Stomach smooth muscle (tissue), 2 donors: ENCODE measurements at regions not wholly inside any gene's neighbourhood (a gene's known extent, or its start where the extent isn't known, plus 50 kb on each side); places are given as distances from the start of the nearest gene placed in this dataset.

Source experiments
- H3K27ac ChIP-seq: one replicate; pipeline ENCODE4 v1.7.0; 2013; ENCODE audit warnings: mild to moderate bottlenecking, low read length, inconsistent platforms
- H3K27me3 ChIP-seq, 2 donors: one replicate each; pipeline ENCODE4 v1.7.0; 2013; ENCODE audit warnings: low read length in 2 of 2; ENCODE audit not compliant: insufficient read depth in 2 of 2, control insufficient read depth in 1 of 2
- H3K36me3 ChIP-seq, 2 donors: one replicate each; pipeline ENCODE4 v1.7.0; 2013; ENCODE audit warnings: low read length in 2 of 2; ENCODE audit not compliant: control insufficient read depth in 2 of 2, insufficient read depth in 2 of 2
- H3K4me1 ChIP-seq: one replicate; pipeline ENCODE4 v1.7.0; 2013; ENCODE audit warnings: low read length; ENCODE audit not compliant: control insufficient read depth, insufficient read depth
- H3K4me3 ChIP-seq, 2 donors: one replicate each; pipeline ENCODE4 v1.7.0; 2013; ENCODE audit warnings: low read length in 2 of 2
- H3K9ac ChIP-seq, 2 donors: one replicate each; pipeline ENCODE4 v1.7.0; 2013; ENCODE audit warnings: low read length in 2 of 2, mild to moderate bottlenecking in 1 of 2
- H3K9me3 ChIP-seq, 2 donors: one replicate each; pipeline ENCODE4 v1.7.0; 2013; ENCODE audit warnings: low read length in 2 of 2; ENCODE audit not compliant: control insufficient read depth in 2 of 2
- donor health status: healthy.
- donor health status: Pancreatic carcinoma.

- H3K4me1 ChIP-seq = no peaks in the 10 kb centered on the region
- no peak overlapping the region for H3K27ac ChIP-seq
- H3K9ac ChIP-seq = no peak overlapping the region
- H3K36me3 ChIP-seq = no peaks in the 10 kb centered on the region
- H3K4me3 ChIP-seq = no peak overlapping the region
- H3K27me3 ChIP-seq = peaks cover 0 to 6% of the 10 kb centered on the region in 2 donors
- no peaks in the 10 kb centered on the region for H3K9me3 ChIP-seq
These were observed 354.4 kb downstream of the MYCN start for GRCh38 chr2:16294791-16295190.

GRCh38 chr2:16293871-16294270 is 353.5 kb downstream of the MYCN start:
- no peak overlapping the region for H3K4me3 ChIP-seq
- H3K4me1 ChIP-seq = no peaks in the 10 kb centered on the region
- no peaks in the 10 kb centered on the region for H3K36me3 ChIP-seq
- no peak overlapping the region for H3K27ac ChIP-seq
- H3K9me3 ChIP-seq = no peaks in the 10 kb centered on the region
- H3K9ac ChIP-seq = no peak overlapping the region
- peaks cover 0 to 6% of the 10 kb centered on the region in 2 donors for H3K27me3 ChIP-seq

DNA sequence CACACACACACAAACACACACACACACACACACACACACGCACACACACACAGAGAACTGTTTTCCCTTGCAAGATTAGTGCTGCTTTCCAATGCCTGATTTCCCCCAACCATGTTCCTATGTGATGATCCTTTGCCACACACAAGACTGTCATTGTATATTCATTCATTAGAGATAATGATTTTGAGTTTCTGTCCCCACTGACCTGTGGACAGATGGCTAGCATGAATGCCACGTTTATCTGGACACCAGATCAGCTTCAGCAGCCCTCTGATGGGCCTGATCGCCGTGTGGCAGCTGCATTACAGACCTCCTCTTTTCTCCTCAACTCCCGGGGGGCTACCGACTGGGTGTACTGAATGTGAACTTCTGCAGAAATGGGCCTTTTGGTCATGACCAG is 353.0 kb downstream of the MYCN start:
- Histone ChIP-seq H3K36me3 (no peaks in the 10 kb centered on the region), H3K4me1 (no peaks in the 10 kb centered on the region), H3K4me3 (no peak overlapping the region), H3K27me3 (peaks cover 0 to 6% of the 10 kb centered on the region in 2 donors), H3K27ac (no peak overlapping the region), H3K9me3 (no peaks in the 10 kb centered on the region), H3K9ac (no peak overlapping the region)

DNA sequence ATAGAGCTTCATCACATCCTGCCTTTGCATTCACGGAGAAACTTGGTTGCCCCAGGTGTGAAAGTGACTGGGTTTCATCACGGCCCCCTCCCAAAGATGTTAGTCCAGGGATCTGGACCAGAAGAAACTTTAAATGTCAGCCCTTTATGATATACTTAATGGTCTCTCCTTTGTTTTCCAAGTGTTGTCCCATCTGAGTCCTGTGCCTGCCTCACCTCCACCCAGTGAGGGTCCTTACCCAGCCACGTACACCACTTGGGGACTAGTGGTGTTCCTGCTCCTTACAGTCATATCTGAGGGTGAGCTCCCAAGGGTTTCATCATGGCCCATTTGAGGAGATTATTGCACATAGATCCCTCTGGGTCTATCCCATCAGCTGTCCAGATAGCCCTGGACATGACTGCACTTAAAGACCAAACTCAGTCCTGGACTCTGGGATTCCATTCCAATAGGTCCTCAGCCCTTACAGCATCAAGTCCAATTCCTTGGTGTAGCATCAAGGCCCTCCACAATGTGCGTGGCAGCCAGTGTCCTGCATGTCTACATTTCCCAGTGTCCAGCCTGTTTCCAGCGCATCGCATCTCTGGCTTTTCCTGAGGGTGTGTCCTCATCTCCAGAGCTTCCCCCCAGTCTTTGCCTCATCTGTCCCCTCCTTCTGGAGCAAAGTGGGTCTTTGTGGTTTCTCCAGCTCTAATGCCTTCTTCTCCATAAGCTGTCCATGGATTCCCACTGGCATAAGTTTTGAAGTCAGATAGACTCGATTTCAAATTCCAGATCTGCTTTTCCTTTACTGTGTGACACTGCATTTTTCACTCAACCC is 351.6 kb downstream of the MYCN start:
- no peak overlapping the region for H3K4me3 ChIP-seq
- H3K27me3 ChIP-seq = peaks cover 0 to 8% of the 10 kb centered on the region in 2 donors
- no peaks in the 10 kb centered on the region for H3K36me3 ChIP-seq
- H3K9ac ChIP-seq = no peak overlapping the region
- H3K27ac ChIP-seq = no peak overlapping the region
- no peaks in the 10 kb centered on the region for H3K4me1 ChIP-seq
- H3K9me3 ChIP-seq = no peaks in the 10 kb centered on the region

GRCh38 chr2:16291226-16291625 is 350.9 kb downstream of the MYCN start:
- H3K4me3 ChIP-seq = no peak overlapping the region
- H3K27me3 ChIP-seq = peaks cover 0 to 8% of the 10 kb centered on the region in 2 donors
- H3K9ac ChIP-seq = no peak overlapping the region
- no peak overlapping the region for H3K27ac ChIP-seq
- no peaks in the 10 kb centered on the region for H3K9me3 ChIP-seq
- no peaks in the 10 kb centered on the region for H3K4me1 ChIP-seq
- no peaks in the 10 kb centered on the region for H3K36me3 ChIP-seq

- Histone ChIP-seq H3K9ac (no peak overlapping the region), H3K4me3 (no peak overlapping the region), H3K27me3 (peaks cover 0 to 11% of the 10 kb centered on the region in 2 donors), H3K27ac (no peak overlapping the region), H3K9me3 (no peaks in the 10 kb centered on the region), H3K36me3 (no peaks in the 10 kb centered on the region), H3K4me1 (no peaks in the 10 kb centered on the region)
These were observed 350.1 kb downstream of the MYCN start for GRCh38 chr2:16290311-16291020.

GRCh38 chr2:16288371-16289112 is 348.2 kb downstream of the MYCN start:
- H3K27ac ChIP-seq = no peak overlapping the region
- peaks cover 0 to 11% of the 10 kb centered on the region in 2 donors for H3K27me3 ChIP-seq
- no peak overlapping the region for H3K4me3 ChIP-seq
- H3K4me1 ChIP-seq = no peaks in the 10 kb centered on the region
- H3K36me3 ChIP-seq = no peaks in the 10 kb centered on the region
- H3K9me3 ChIP-seq = no peaks in the 10 kb centered on the region
- H3K9ac ChIP-seq = no peak overlapping the region

- Histone ChIP-seq H3K27ac (no peak overlapping the region), H3K4me3 (no peak overlapping the region), H3K4me1 (no peaks in the 10 kb centered on the region), H3K9me3 (no peaks in the 10 kb centered on the region), H3K27me3 (peaks cover 0 to 9% of the 10 kb centered on the region in 2 donors), H3K36me3 (no peaks in the 10 kb centered on the region), H3K9ac (no peak overlapping the region)
These were observed 347.5 kb downstream of the MYCN start for GRCh38 chr2:16287831-16288230.

DNA sequence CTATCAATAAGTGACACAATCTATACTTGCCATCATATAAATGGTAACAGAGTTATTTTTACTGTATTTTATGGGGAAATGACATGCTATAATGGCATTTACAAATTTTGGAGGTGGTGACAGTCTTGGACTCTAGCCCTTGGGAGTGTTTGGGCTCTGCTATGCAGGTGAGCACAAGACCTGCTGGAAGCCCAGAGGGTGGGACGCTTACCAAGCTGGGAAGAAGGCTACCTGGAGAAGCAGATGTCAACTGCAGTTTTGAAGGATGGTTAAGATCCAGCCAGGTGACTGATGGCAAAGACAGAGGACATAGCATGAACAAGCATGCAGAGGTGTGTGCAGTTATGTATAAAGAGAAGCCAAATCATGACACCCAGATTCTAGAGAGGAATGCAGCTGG is 346.9 kb downstream of the MYCN start:
- Histone ChIP-seq H3K4me3 (no peak overlapping the region), H3K9ac (no peak overlapping the region), H3K9me3 (no peaks in the 10 kb centered on the region), H3K36me3 (no peaks in the 10 kb centered on the region), H3K27ac (no peak overlapping the region), H3K4me1 (no peaks in the 10 kb centered on the region), H3K27me3 (peaks cover 0 to 9% of the 10 kb centered on the region in 2 donors)

DNA sequence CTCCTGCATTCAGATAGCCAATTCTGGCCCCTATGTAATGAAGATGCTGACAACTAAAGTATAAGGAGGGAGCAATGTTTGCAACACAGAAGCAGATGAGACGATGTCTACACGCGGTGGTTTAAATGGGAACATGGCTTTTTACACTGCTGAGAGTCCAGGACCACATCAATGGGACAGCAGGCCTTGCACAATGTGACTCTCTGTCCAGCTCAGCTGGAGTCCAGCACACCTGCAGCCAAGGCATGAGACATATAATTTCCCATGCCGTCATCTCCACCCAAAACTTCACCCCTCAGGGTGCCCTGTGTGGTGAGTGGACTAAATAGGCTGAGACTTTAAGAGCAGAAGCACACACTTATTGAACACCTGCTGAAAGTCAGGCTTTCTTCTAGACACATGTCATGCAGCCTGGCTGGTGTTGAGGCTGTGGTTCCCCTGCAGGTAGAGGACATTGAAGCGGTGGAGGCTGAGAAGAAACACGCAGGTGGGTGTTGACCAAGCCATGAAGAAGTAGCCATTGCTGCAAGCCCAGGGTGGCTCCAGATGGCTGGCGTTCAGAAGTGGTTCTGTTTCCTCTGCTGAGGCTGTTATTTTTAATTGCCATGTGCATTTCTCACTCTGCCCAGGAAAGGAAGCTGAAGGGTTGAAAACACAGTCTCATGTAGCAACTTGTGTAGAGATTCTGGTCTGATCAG is 345.6 kb downstream of the MYCN start:
- H3K4me1 ChIP-seq = no peaks in the 10 kb centered on the region
- no peaks in the 10 kb centered on the region for H3K9me3 ChIP-seq

More for the DNA sequence above, 345.6 kb downstream of the MYCN start:
- no peak overlapping the region for H3K27ac ChIP-seq
- peaks cover 0 to 5% of the 10 kb centered on the region in 2 donors for H3K27me3 ChIP-seq
- H3K9ac ChIP-seq = no peak overlapping the region
- no peak overlapping the region for H3K4me3 ChIP-seq
- no peaks in the 10 kb centered on the region for H3K36me3 ChIP-seq
